ENCODE measurements at regions not wholly inside any gene's neighbourhood (a gene's known extent, or its start where the extent isn't known, plus 50 kb on each side); places are given as distances from the start of the nearest gene placed in this dataset.
A peak's percentile ranks its signal among the peaks of the same experiment; 100 is the strongest.

GRCh38 chr10:77710081-77710551 is 72.5 kb upstream of the KCNMA1 start:
- H3F3A ChIP-seq (ENCODE audit: insufficient read depth): peaks cover 9% of the 10 kb centered on the region
- no peaks in the 10 kb centered on the region for H3K79me2 ChIP-seq (ENCODE audit: insufficient read depth)
- H3K4me3 ChIP-seq: no peak overlapping the region
- no peaks in the 10 kb centered on the region for H3K36me3 ChIP-seq (ENCODE audit: low read depth)
- H3K4me2 ChIP-seq (ENCODE audit: unreplicated experiment): no peak overlapping the region
- no peaks in the 10 kb centered on the region for H3K27me3 ChIP-seq (replicated peaks; ENCODE audit: insufficient read depth)
- H3K9me2 ChIP-seq (ENCODE audit: insufficient read depth): no peaks in the 10 kb centered on the region
- DNase-seq: no peak
- no peak overlapping the region for H3K9ac ChIP-seq
- no peaks in the 10 kb centered on the region for H3K9me3 ChIP-seq (ENCODE audit: low read depth)
- no peak overlapping the region for H2AFZ ChIP-seq
- H4K20me1 ChIP-seq (ENCODE audit: insufficient read depth): no peaks in the 10 kb centered on the region
- no peak overlapping the region for H3K27ac ChIP-seq
- in situ Hi-C loops (cut with MboI): no loop called here
- WGBS, 2 experiments (ENCODE audit: low coverage in 1 of 2, low lambda C conversion rate in 2 of 2, missing lambda C conversion rate in 2 of 2): 86 to 97% methylated on average over 13 to 14 of the region's 14 CpGs
- TF ChIP-seq EZH2phosphoT487 (IDR thresholded peaks at IDR 0.05; ENCODE audit: insufficient read depth, low read depth) (no peak), EZH2 (IDR thresholded peaks at IDR 0.05; ENCODE audit: insufficient read depth, poor library complexity, severe bottlenecking) (no peak)
- H3K4me1 ChIP-seq (ENCODE audit: insufficient read depth): peaks cover 8% of the 10 kb centered on the region; the same call in 1 of the 2 replicates

- in situ Hi-C loops (cut with MboI): no loop called here
- H3K9ac ChIP-seq: no peak overlapping the region
- no peak overlapping the region for H3K4me3 ChIP-seq
- H3K9me3 ChIP-seq (ENCODE audit: low read depth): no peaks in the 10 kb centered on the region
- no peaks in the 10 kb centered on the region for H3K36me3 ChIP-seq (ENCODE audit: low read depth)
- no peaks in the 10 kb centered on the region for H3K9me2 ChIP-seq (ENCODE audit: insufficient read depth)
- H3K27me3 ChIP-seq (replicated peaks; ENCODE audit: insufficient read depth): no peaks in the 10 kb centered on the region
- H3F3A ChIP-seq (ENCODE audit: insufficient read depth): peaks cover 2% of the 10 kb centered on the region
- H4K20me1 ChIP-seq (ENCODE audit: insufficient read depth): no peaks in the 10 kb centered on the region
- TF ChIP-seq EZH2 (IDR thresholded peaks at IDR 0.05; ENCODE audit: insufficient read depth, poor library complexity, severe bottlenecking) (no peak), EZH2phosphoT487 (IDR thresholded peaks at IDR 0.05; ENCODE audit: insufficient read depth, low read depth) (no peak)
- no peak overlapping the region for H3K27ac ChIP-seq
- peaks cover 2% of the 10 kb centered on the region for H3K4me1 ChIP-seq (ENCODE audit: insufficient read depth)
- H3K4me2 ChIP-seq (ENCODE audit: unreplicated experiment): no peak overlapping the region
- H3K79me2 ChIP-seq (ENCODE audit: insufficient read depth): no peaks in the 10 kb centered on the region
- WGBS, 2 experiments (ENCODE audit: low coverage in 1 of 2, low lambda C conversion rate in 2 of 2, missing lambda C conversion rate in 2 of 2): 14 to 16% methylated on average over 1 of the region's 1 CpG
- no peak overlapping the region for H2AFZ ChIP-seq
- no peak for DNase-seq
Observed at GRCh38 chr10:77707570-77707969, 70.0 kb upstream of the KCNMA1 start.

- Histone ChIP-seq H3K27ac (0 out of 2 replicates have a peak overlapping the region, but pooled peaks have one; percentile 27), H3K27me3 (replicated peaks; ENCODE audit: insufficient read depth) (no peaks in the 10 kb centered on the region), H3F3A (ENCODE audit: insufficient read depth) (peaks cover 10% of the 10 kb centered on the region), H2AFZ (0 out of 2 replicates have a peak overlapping the region, but pooled peaks have one; percentile 8), H3K4me3 (no peak overlapping the region), H3K4me2 (ENCODE audit: unreplicated experiment) (no peak overlapping the region), H3K79me2 (ENCODE audit: insufficient read depth) (no peaks in the 10 kb centered on the region), H3K9me2 (ENCODE audit: insufficient read depth) (no peaks in the 10 kb centered on the region), H4K20me1 (ENCODE audit: insufficient read depth) (no peaks in the 10 kb centered on the region), H3K9ac (no peak overlapping the region), H3K9me3 (ENCODE audit: low read depth) (no peaks in the 10 kb centered on the region), H3K4me1 (ENCODE audit: insufficient read depth) (peaks cover 10% of the 10 kb centered on the region), H3K36me3 (ENCODE audit: low read depth) (no peaks in the 10 kb centered on the region)
- DNase-seq: peak; percentile 92
- 27 to 36% methylated on average over 3 of the region's 3 CpGs for WGBS, 2 experiments (ENCODE audit: low coverage in 1 of 2, low lambda C conversion rate in 2 of 2, missing lambda C conversion rate in 2 of 2)
- no peak for TF ChIP-seq EZH2 (IDR thresholded peaks at IDR 0.05; ENCODE audit: insufficient read depth, poor library complexity, severe bottlenecking)
- TF ChIP-seq EZH2phosphoT487 (IDR thresholded peaks at IDR 0.05; ENCODE audit: insufficient read depth, low read depth): no peak
- in situ Hi-C loops (cut with MboI): no loop called here
Observed at GRCh38 chr10:77702166-77702565, 64.6 kb upstream of the KCNMA1 start.

- Histone ChIP-seq H3K9me3 (ENCODE audit: low read depth) (no peaks in the 10 kb centered on the region), H3K79me2 (ENCODE audit: insufficient read depth) (no peaks in the 10 kb centered on the region), H4K20me1 (ENCODE audit: insufficient read depth) (no peaks in the 10 kb centered on the region), H3K4me3 (no peak overlapping the region), H3K4me2 (ENCODE audit: unreplicated experiment) (no peak overlapping the region), H3K27ac (no peak overlapping the region), H2AFZ (no peak overlapping the region), H3F3A (ENCODE audit: insufficient read depth) (peaks cover 10% of the 10 kb centered on the region), H3K27me3 (replicated peaks; ENCODE audit: insufficient read depth) (no peaks in the 10 kb centered on the region), H3K36me3 (ENCODE audit: low read depth) (no peaks in the 10 kb centered on the region), H3K9me2 (ENCODE audit: insufficient read depth) (no peaks in the 10 kb centered on the region), H3K9ac (no peak overlapping the region), H3K4me1 (ENCODE audit: insufficient read depth) (peaks cover 10% of the 10 kb centered on the region)
- in situ Hi-C loops (cut with MboI): no loop called here
- WGBS, 2 experiments (ENCODE audit: low coverage in 1 of 2, low lambda C conversion rate in 2 of 2, missing lambda C conversion rate in 2 of 2): 50 to 54% methylated on average over 1 of the region's 1 CpG
- no peak for DNase-seq
- TF ChIP-seq EZH2phosphoT487 (IDR thresholded peaks at IDR 0.05; ENCODE audit: insufficient read depth, low read depth): no peak
- no peak for TF ChIP-seq EZH2 (IDR thresholded peaks at IDR 0.05; ENCODE audit: insufficient read depth, poor library complexity, severe bottlenecking)
Observed at GRCh38 chr10:77700086-77700485, 62.5 kb upstream of the KCNMA1 start.
